GM23338 (cell line): ENCODE measurements at regions not wholly inside any gene's neighbourhood (a gene's known extent, or its start where the extent isn't known, plus 50 kb on each side); places are given as distances from the start of the nearest gene placed in this dataset.
A peak's percentile ranks its signal among the peaks of the same experiment; 100 is the strongest.

Experiments used
- ATAC-seq: fragments of 200-7000 bp; cut with Tn5 transposase; 3 replicates; pipeline ENCODE4 v1.9.1; 2020
- DNase-seq: peaks from one replicate; pipeline ENCODE4 v3.0.0-alpha.2; 2015; ENCODE audit warnings: low spot score
- H2AFZ ChIP-seq: fragments of 200-600 bp; sonication (generic); 2 replicates; pipeline ENCODE4 v1.8.0; 2016; ENCODE audit warnings: antibody characterized with exemption, mild to moderate bottlenecking, moderate library complexity
- H3F3A ChIP-seq: fragments of 200-600 bp; sonication (generic); replicated peaks from 2 replicates; pipeline ENCODE4 v1.8.0; 2017; ENCODE audit warnings: antibody characterized with exemption, mixed run types, low read depth
- H3K27ac ChIP-seq: fragments of 200-600 bp; sonication (generic); 2 replicates; pipeline ENCODE4 v1.6.1; 2016; ENCODE audit warnings: low read depth
- H3K27me3 ChIP-seq: fragments of 200-600 bp; sonication (generic); 2 replicates; pipeline ENCODE4 v1.8.0; 2016; ENCODE audit warnings: mild to moderate bottlenecking, mixed run types, moderate library complexity; ENCODE audit not compliant: insufficient read depth
- H3K36me3 ChIP-seq: fragments of 200-600 bp; sonication (generic); 2 replicates; pipeline ENCODE4 v1.8.0; 2016; ENCODE audit warnings: mild to moderate bottlenecking; ENCODE audit not compliant: insufficient read depth
- H3K4me1 ChIP-seq: fragments of 200-600 bp; sonication (generic); 2 replicates; pipeline ENCODE4 v1.8.0; 2016; ENCODE audit warnings: mild to moderate bottlenecking, moderate library complexity; ENCODE audit not compliant: insufficient read depth
- H3K4me2 ChIP-seq: fragments of 200-600 bp; sonication (generic); 2 replicates; pipeline ENCODE4 v1.7.1; 2017; ENCODE audit warnings: mixed run types
- H3K4me3 ChIP-seq: fragments of 200-600 bp; sonication (generic); 2 replicates; pipeline ENCODE4 v1.6.1; 2016; ENCODE audit warnings: mixed run types
- H3K79me2 ChIP-seq: fragments of 200-600 bp; sonication (generic); replicated peaks from 2 replicates; pipeline ENCODE4 v1.8.0; 2017; ENCODE audit warnings: mild to moderate bottlenecking; ENCODE audit not compliant: insufficient read depth
- H3K9me2 ChIP-seq: fragments of 200-600 bp; sonication (generic); 2 replicates; pipeline ENCODE4 v1.8.0; 2017; ENCODE audit not compliant: insufficient read depth
- H4K20me1 ChIP-seq: fragments of 200-600 bp; sonication (generic); replicated peaks from 2 replicates; pipeline ENCODE4 v1.8.0; 2017; ENCODE audit warnings: mild to moderate bottlenecking; ENCODE audit not compliant: insufficient read depth
- H3K27ac Mint-ChIP-seq: 2 replicates; pipeline ENCODE4 v1.8.0; 2020; ENCODE audit warnings: inconsistent platforms, mild to moderate bottlenecking, moderate library complexity, mixed read lengths
- H3K27me3 Mint-ChIP-seq: 3 replicates; pipeline ENCODE4 v1.8.0; 2022; ENCODE audit warnings: low read depth, mild to moderate bottlenecking, moderate library complexity, mixed read lengths, inconsistent platforms; ENCODE audit not compliant: insufficient read depth, poor library complexity
- H3K36me3 Mint-ChIP-seq: 3 replicates; pipeline ENCODE4 v1.8.0; 2021; ENCODE audit warnings: low read depth, mild to moderate bottlenecking, inconsistent platforms, moderate library complexity, mixed read lengths
- H3K4me1 Mint-ChIP-seq: 3 replicates; pipeline ENCODE4 v1.8.0; 2020; ENCODE audit warnings: mild to moderate bottlenecking, inconsistent platforms, mixed read lengths
- H3K4me3 Mint-ChIP-seq: 3 replicates; pipeline ENCODE4 v1.8.0; 2021; ENCODE audit warnings: moderate library complexity, mild to moderate bottlenecking, inconsistent platforms, mixed read lengths
- H3K9me3 Mint-ChIP-seq: 3 replicates; pipeline ENCODE4 v1.8.0; 2020; ENCODE audit warnings: moderate library complexity, mild to moderate bottlenecking, inconsistent platforms, mixed read lengths
- EZH2phosphoT487 ChIP-seq: fragments of 200-600 bp; sonication (generic); IDR thresholded peaks from one replicate; pipeline ENCODE4 v1.8.1; 2018; ENCODE audit warnings: antibody characterized with exemption; ENCODE audit not compliant: unreplicated experiment
- NANOG ChIP-seq: IDR thresholded peaks from 2 replicates; pipeline ENCODE4 v1.6.1; 2016; ENCODE audit warnings: antibody characterized with exemption, borderline replicate concordance
- STAT1 ChIP-seq: IDR thresholded peaks from one replicate; pipeline ENCODE4 v1.6.1; 2016; ENCODE audit warnings: antibody characterized with exemption; ENCODE audit not compliant: unreplicated experiment
- ZNF114 ChIP-seq: fragments of 250-450 bp; sonication (Bioruptor Pico); IDR thresholded peaks from 2 replicates; pipeline ENCODE4 v1.5.0; 2020; ENCODE audit warnings: mild to moderate bottlenecking, moderate library complexity
- TF ChIP-seq, protein P1 (sequence below), 2 experiments: fragments of 200-600 bp in 1 of 2; sonication (generic) in 1 of 2; conservative IDR thresholded peaks; 2 replicates each; pipeline versions ENCODE4 v1.5.1 to v1.6.1; 2016 to 2017; ENCODE audit warnings: antibody characterized with exemption in 2 of 2, low read depth in 2 of 2, mild to moderate bottlenecking in 2 of 2, moderate library complexity in 1 of 2
- TF ChIP-seq, protein P2 (sequence below): fragments of 250-450 bp; sonication (Bioruptor Pico); IDR thresholded peaks from 2 replicates; pipeline ENCODE4 v1.5.0; 2020; ENCODE audit warnings: mild to moderate bottlenecking, moderate library complexity
- TF ChIP-seq, protein P3 (sequence below): IDR thresholded peaks from 2 replicates; pipeline ENCODE4 v1.6.1; 2016; ENCODE audit warnings: antibody characterized with exemption

DNA sequence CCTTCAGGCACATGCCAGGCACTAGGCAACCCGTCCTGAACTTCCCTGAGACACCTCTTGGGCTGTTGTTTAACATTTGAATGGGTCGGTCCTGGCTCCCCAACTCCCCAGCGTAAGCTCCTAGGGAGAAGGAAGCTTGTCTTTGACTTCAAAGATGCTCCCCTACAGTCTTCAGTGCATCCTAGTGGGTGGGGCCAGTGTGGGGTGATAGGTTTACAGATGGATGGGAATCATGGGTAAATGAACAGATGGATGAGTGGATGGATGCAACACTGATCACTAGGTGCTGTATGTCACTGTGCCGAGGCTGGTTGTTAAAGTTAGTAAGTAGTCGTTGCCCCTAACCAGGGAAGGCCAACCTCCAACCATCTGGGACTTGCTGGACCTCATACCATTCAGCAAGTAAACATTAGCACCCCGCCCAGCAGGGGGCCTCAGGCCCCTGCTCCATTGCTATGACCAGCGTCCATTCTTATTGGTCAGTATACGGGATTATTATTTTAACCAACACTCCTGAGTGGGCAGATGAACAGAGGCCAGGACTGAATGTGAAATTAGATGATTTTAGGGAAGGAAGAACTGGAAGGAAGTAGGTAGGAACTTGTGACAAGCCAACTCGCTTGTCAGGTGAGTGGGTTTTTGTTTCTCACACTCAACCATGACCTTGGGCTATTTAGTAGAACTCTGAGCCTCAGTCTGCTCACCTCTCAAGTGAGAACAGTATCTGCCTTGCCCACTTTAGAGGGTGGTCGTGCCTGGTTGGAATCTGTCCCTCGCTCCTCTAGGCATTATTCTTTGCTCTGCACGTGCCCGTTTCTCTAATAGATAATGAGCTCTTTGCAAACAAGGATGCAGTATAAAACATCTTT lies 82.9 kb upstream of the FOXP4 start:
- Histone ChIP-seq H3F3A (no peaks in the 10 kb centered on the region), H3K4me3 (no peak overlapping the region), H3K4me2 (peak overlapping the region; percentile 49; the same call in 1 of the 2 replicates), H4K20me1 (no peaks in the 10 kb centered on the region), H3K4me1 (peaks cover 24% of the 10 kb centered on the region), H3K27me3 (peaks cover 70% of the 10 kb centered on the region), H3K27ac (no peak overlapping the region), H3K79me2 (no peaks in the 10 kb centered on the region), H3K36me3 (no peaks in the 10 kb centered on the region), H2AFZ (no peak overlapping the region), H3K9me2 (no peaks in the 10 kb centered on the region)
- Mint-ChIP-seq H3K4me3 (no peak overlapping the region), H3K36me3 (no peaks in the 10 kb centered on the region), H3K9me3 (no peaks in the 10 kb centered on the region; the same call in 2 of the 3 replicates), H3K27me3 (peaks cover 40% of the 10 kb centered on the region), H3K27ac (no peak overlapping the region), H3K4me1 (peaks cover 32% of the 10 kb centered on the region)
- peak; percentile 59 for DNase-seq
- ATAC-seq: peak; percentile 89
- TF ChIP-seq, protein P1, sequence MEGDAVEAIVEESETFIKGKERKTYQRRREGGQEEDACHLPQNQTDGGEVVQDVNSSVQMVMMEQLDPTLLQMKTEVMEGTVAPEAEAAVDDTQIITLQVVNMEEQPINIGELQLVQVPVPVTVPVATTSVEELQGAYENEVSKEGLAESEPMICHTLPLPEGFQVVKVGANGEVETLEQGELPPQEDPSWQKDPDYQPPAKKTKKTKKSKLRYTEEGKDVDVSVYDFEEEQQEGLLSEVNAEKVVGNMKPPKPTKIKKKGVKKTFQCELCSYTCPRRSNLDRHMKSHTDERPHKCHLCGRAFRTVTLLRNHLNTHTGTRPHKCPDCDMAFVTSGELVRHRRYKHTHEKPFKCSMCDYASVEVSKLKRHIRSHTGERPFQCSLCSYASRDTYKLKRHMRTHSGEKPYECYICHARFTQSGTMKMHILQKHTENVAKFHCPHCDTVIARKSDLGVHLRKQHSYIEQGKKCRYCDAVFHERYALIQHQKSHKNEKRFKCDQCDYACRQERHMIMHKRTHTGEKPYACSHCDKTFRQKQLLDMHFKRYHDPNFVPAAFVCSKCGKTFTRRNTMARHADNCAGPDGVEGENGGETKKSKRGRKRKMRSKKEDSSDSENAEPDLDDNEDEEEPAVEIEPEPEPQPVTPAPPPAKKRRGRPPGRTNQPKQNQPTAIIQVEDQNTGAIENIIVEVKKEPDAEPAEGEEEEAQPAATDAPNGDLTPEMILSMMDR (conservative IDR thresholded peaks at IDR 0.05; ENCODE audit: low read depth in 2 of 2): peak; percentile 17 to 39; a peak in 3 of 4 replicates
- TF ChIP-seq NANOG: no peak

DNA sequence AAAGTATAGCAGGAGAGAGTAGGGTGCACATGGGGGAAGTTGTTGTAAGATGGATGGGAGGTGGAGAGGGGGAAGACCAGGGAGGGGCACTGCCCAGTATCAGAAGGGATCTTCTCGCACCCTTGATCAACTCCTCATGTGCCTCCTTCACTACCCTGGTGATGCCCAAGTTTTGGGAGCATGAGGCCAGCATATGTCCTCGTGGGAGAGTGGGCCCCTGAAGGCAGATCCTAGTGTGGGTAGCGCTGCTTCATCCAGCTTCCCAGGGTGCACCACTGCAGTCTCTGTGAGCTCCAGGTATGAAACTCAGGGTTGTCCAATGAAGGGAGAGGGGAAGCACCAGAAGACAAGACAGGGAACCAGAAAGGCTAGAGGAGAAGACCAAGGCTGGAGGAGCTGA lies 82.2 kb upstream of the FOXP4 start:
- Histone ChIP-seq H4K20me1 (no peaks in the 10 kb centered on the region), H3K27me3 (peaks cover 77% of the 10 kb centered on the region), H3K27ac (no peak overlapping the region), H3K4me3 (no peak overlapping the region), H3K79me2 (no peaks in the 10 kb centered on the region), H3K9me2 (no peaks in the 10 kb centered on the region), H2AFZ (no peak overlapping the region), H3F3A (0 out of 2 replicates have a peak, but pooled peaks cover 3% of the 10 kb centered on the region), H3K4me1 (peaks cover 28% of the 10 kb centered on the region), H3K4me2 (no peak overlapping the region), H3K36me3 (no peaks in the 10 kb centered on the region)
- no peak overlapping the region for H3K4me3 Mint-ChIP-seq
- H3K27ac Mint-ChIP-seq: no peak overlapping the region
- TF ChIP-seq EZH2phosphoT487 (no peak), STAT1 (no peak), ZNF114 (CRISPR knock-in tag) (no peak), NANOG (no peak)
- TF ChIP-seq, protein P2, sequence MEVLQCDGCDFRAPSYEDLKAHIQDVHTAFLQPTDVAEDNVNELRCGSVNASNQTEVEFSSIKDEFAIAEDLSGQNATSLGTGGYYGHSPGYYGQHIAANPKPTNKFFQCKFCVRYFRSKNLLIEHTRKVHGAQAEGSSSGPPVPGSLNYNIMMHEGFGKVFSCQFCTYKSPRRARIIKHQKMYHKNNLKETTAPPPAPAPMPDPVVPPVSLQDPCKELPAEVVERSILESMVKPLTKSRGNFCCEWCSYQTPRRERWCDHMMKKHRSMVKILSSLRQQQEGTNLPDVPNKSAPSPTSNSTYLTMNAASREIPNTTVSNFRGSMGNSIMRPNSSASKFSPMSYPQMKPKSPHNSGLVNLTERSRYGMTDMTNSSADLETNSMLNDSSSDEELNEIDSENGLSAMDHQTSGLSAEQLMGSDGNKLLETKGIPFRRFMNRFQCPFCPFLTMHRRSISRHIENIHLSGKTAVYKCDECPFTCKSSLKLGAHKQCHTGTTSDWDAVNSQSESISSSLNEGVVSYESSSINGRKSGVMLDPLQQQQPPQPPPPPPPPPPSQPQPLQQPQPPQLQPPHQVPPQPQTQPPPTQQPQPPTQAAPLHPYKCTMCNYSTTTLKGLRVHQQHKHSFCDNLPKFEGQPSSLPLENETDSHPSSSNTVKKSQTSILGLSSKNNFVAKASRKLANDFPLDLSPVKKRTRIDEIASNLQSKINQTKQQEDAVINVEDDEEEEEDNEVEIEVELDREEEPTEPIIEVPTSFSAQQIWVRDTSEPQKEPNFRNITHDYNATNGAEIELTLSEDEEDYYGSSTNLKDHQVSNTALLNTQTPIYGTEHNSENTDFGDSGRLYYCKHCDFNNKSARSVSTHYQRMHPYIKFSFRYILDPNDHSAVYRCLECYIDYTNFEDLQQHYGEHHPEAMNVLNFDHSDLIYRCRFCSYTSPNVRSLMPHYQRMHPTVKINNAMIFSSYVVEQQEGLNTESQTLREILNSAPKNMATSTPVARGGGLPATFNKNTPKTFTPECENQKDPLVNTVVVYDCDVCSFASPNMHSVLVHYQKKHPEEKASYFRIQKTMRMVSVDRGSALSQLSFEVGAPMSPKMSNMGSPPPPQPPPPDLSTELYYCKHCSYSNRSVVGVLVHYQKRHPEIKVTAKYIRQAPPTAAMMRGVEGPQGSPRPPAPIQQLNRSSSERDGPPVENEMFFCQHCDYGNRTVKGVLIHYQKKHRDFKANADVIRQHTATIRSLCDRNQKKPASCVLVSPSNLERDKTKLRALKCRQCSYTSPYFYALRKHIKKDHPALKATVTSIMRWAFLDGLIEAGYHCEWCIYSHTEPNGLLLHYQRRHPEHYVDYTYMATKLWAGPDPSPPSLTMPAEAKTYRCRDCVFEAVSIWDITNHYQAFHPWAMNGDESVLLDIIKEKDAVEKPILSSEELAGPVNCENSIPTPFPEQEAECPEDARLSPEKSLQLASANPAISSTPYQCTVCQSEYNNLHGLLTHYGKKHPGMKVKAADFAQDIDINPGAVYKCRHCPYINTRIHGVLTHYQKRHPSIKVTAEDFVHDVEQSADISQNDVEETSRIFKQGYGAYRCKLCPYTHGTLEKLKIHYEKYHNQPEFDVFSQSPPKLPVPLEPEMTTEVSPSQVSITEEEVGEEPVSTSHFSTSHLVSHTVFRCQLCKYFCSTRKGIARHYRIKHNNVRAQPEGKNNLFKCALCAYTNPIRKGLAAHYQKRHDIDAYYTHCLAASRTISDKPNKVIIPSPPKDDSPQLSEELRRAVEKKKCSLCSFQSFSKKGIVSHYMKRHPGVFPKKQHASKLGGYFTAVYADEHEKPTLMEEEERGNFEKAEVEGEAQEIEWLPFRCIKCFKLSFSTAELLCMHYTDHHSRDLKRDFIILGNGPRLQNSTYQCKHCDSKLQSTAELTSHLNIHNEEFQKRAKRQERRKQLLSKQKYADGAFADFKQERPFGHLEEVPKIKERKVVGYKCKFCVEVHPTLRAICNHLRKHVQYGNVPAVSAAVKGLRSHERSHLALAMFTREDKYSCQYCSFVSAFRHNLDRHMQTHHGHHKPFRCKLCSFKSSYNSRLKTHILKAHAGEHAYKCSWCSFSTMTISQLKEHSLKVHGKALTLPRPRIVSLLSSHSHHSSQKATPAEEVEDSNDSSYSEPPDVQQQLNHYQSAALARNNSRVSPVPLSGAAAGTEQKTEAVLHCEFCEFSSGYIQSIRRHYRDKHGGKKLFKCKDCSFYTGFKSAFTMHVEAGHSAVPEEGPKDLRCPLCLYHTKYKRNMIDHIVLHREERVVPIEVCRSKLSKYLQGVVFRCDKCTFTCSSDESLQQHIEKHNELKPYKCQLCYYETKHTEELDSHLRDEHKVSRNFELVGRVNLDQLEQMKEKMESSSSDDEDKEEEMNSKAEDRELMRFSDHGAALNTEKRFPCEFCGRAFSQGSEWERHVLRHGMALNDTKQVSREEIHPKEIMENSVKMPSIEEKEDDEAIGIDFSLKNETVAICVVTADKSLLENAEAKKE (CRISPR knock-in tag): no peak
- TF ChIP-seq, protein P3, sequence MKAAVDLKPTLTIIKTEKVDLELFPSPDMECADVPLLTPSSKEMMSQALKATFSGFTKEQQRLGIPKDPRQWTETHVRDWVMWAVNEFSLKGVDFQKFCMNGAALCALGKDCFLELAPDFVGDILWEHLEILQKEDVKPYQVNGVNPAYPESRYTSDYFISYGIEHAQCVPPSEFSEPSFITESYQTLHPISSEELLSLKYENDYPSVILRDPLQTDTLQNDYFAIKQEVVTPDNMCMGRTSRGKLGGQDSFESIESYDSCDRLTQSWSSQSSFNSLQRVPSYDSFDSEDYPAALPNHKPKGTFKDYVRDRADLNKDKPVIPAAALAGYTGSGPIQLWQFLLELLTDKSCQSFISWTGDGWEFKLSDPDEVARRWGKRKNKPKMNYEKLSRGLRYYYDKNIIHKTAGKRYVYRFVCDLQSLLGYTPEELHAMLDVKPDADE: no peak
- no peak for DNase-seq
- no peaks in the 10 kb centered on the region; the same call in 2 of the 3 replicates for H3K9me3 Mint-ChIP-seq
- H3K36me3 Mint-ChIP-seq: no peaks in the 10 kb centered on the region
- peaks cover 45% of the 10 kb centered on the region for H3K27me3 Mint-ChIP-seq
- ATAC-seq: no peak
- peaks cover 35% of the 10 kb centered on the region for H3K4me1 Mint-ChIP-seq
